PC-3 (cell line): ENCODE measurements at regions not wholly inside any gene's neighbourhood (a gene's known extent, or its start where the extent isn't known, plus 50 kb on each side); places are given as distances from the start of the nearest gene placed in this dataset.

Experiments
- CTCF ChIP-seq: fragments of 300-600 bp; sonication (generic); conservative IDR thresholded peaks from 2 replicates; pipeline ENCODE4 v1.5.1; 2017; ENCODE audit warnings: antibody characterized with exemption, low read depth, mild to moderate bottlenecking, low read length
- EZH2 ChIP-seq: fragments of 300-600 bp; sonication (generic); IDR thresholded peaks from one replicate; pipeline ENCODE4 v1.6.1; 2017; ENCODE audit warnings: antibody characterized with exemption, mild to moderate bottlenecking, low read length; ENCODE audit not compliant: unreplicated experiment
- EZH2phosphoT487 ChIP-seq: fragments of 300-600 bp; sonication (generic); IDR thresholded peaks from 2 replicates; pipeline ENCODE4 v1.6.1; 2018; ENCODE audit warnings: mild to moderate bottlenecking, antibody characterized with exemption, low read length, borderline replicate concordance

GRCh38 chr1:234990328-234990675 is 138.3 kb downstream of the TOMM20 start:
- no peak for TF ChIP-seq CTCF
- TF ChIP-seq EZH2 = no peak
- no peak for TF ChIP-seq EZH2phosphoT487
